ENCODE measurements at regions not wholly inside any gene's neighbourhood (a gene's known extent, or its start where the extent isn't known, plus 50 kb on each side); places are given as distances from the start of the nearest gene placed in this dataset.
A peak's percentile ranks its signal among the peaks of the same experiment; 100 is the strongest.

DNA sequence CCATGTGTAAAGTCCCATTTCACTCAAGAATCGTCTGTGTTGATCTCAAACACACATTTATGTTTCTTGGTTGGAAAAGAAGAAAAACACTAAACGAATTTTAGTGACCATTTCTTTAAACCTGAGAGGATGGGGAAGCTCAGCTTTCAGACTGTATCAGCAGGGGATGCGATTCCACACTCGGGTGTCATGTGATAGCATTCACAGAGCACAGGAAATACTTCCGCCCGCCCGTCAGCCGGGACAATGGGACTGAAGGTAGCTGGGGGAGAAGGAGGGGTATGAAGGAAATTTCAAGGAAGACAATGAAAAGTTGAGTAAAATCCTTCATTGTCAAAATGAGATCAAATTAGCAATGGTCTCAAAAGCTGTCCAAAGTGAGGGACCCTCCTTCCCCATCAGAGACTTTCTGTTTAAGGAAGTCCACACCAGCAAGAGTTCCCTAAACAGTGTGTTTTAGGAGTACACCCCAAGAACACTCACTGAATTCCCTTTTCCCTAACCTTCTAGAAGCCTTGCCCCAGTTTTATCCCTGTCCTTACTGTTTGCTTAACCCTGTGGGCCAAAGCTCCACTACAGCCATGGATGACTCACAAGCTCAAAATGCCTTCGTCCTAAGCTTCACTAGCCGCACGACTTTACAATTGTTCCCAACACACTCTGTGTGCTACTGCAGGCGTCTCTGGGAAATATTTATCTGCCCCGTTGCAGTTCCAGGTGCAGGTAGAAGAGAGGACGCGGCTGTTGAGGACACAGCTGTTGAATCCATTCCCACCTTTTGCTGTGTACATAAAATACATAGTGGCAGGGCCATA, 51.4 kb upstream of the SIM2 start:
- FAIRE-seq, result no peak
- H3K4me3 ChIP-seq, result no peak overlapping the region
- intact Hi-C loops (cut with micrococcal nuclease) (no loop called here), in situ Hi-C loops (cut with MboI) (no loop called here)
- H3K79me2 ChIP-seq (ENCODE audit: control insufficient read depth, insufficient read depth, low read length), result no peaks in the 10 kb centered on the region
- H3K4me1 ChIP-seq (replicated peaks in 1 of 2; ENCODE audit: control insufficient read depth in 2 of 2, insufficient read depth in 2 of 2, low read length in 2 of 2), result no peaks in the 10 kb centered on the region
- H3K36me3 ChIP-seq (ENCODE audit: control insufficient read depth, insufficient read depth, low read length), result no peaks in the 10 kb centered on the region
- no peak for DNase-seq (ENCODE audit: extremely low read depth in 1 of 4, low spot score in 3 of 4)
- no peaks in the 10 kb centered on the region for H4K20me1 ChIP-seq (replicated peaks; ENCODE audit: control insufficient read depth, insufficient read depth, low read length)
- ChIA-PET CTCF (ENCODE audit: low intra/inter-chr PET ratio) (no interaction called here), POLR2A (no interaction called here)
- no peak overlapping the region for H2AFZ ChIP-seq (ENCODE audit: low read depth, low read length)
- peaks cover 31 to 45% of the 10 kb centered on the region in 2 experiments; a peak in 4 of 5 replicates for H3K27me3 ChIP-seq (ENCODE audit: control insufficient read depth in 2 of 2, insufficient read depth in 2 of 2, low read length in 2 of 2)
- BruUV-seq (replicated peaks), result no TSS peak
- H3K9ac ChIP-seq (ENCODE audit: insufficient read depth in 1 of 2, low read depth in 2 of 2, low read length in 2 of 2), result no peak overlapping the region
- TF ChIP-seq GABPA (tag; conservative IDR thresholded peaks at IDR 0.05; ENCODE audit: low read depth), result 0 out of 2 replicates have a peak, but pooled peaks have one; percentile 23
- peak; percentile 34; the same call in 1 of the 2 replicates for TF ChIP-seq FOSL1 (tag; conservative IDR thresholded peaks at IDR 0.05)
- 0 out of 2 replicates have a peak, but pooled peaks have one; percentile 41 for TF ChIP-seq ZNF584 (CRISPR knock-in tag; IDR thresholded peaks at IDR 0.05; ENCODE audit: low read depth)
- no peak for TF ChIP-seq NFYB (IDR thresholded peaks at IDR 0.05; ENCODE audit: extremely low read depth, insufficient read length)
- TF ChIP-seq, protein P1, sequence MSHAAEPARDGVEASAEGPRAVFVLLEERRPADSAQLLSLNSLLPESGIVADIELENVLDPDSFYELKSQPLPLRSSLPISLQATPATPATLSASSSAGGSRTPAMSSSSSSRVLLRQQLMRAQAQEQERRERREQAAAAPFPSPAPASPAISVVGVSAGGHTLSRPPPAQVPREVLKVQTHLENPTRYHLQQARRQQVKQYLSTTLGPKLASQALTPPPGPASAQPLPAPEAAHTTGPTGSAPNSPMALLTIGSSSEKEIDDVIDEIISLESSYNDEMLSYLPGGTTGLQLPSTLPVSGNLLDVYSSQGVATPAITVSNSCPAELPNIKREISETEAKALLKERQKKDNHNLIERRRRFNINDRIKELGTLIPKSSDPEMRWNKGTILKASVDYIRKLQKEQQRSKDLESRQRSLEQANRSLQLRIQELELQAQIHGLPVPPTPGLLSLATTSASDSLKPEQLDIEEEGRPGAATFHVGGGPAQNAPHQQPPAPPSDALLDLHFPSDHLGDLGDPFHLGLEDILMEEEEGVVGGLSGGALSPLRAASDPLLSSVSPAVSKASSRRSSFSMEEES (CRISPR knock-in tag; IDR thresholded peaks at IDR 0.05), result peak; percentile 71
- TF ChIP-seq ZNF589 (CRISPR knock-in tag; IDR thresholded peaks at IDR 0.05; ENCODE audit: low read depth), result peak; percentile 54; the same call in 1 of the 2 replicates
- no peak for TF ChIP-seq ZSCAN32 (CRISPR knock-in tag; IDR thresholded peaks at IDR 0.05)
- TF ChIP-seq ZFP30 (CRISPR knock-in tag; IDR thresholded peaks at IDR 0.05; ENCODE audit: borderline replicate concordance), result no peak
- no peak for TF ChIP-seq KLF1 (tag; IDR thresholded peaks at IDR 0.05)
- H3K9me1 ChIP-seq (ENCODE audit: control insufficient read depth, insufficient read depth, low read length), result no peaks in the 10 kb centered on the region
- no peak for ATAC-seq
- no peak overlapping the region for H3K27ac ChIP-seq (ENCODE audit: extremely low read depth, low read depth, low read length)
- H3K9me3 ChIP-seq (replicated peaks; ENCODE audit: control insufficient read depth, insufficient read depth, low read depth, low read length), result no peaks in the 10 kb centered on the region
- no peak overlapping the region for H3K4me2 ChIP-seq (ENCODE audit: insufficient read depth, low read length)
- 1% methylated on average over 15 of the region's 15 CpGs for WGBS (ENCODE audit: insufficient coverage, low coverage, missing lambda C conversion rate)
